K562 (cell line): ENCODE measurements at regions not wholly inside any gene's neighbourhood (a gene's known extent, or its start where the extent isn't known, plus 50 kb on each side); places are given as distances from the start of the nearest gene placed in this dataset.

Source experiments
- ATAC-seq: fragments of 200-7000 bp; cut with Tn5 transposase; 3 replicates; pipeline ENCODE4 v1.9.1; 2020; ENCODE audit warnings: moderate library complexity
- BruUV-seq: library from RNA; stranded (reverse); fragments of 400-500 nt; replicated peaks from 2 replicates; lab custom pipeline; 2021; lab: Mats Ljungman, UMichigan
- CTCF ChIA-PET: fragments of 300-600 bp; formaldehyde crosslinking; extraction: SDS; loops from one replicate; lab custom pipeline; 2021; ENCODE audit warnings: low intra/inter-chr PET ratio; lab: Yijun Ruan, JAX
- POLR2A ChIA-PET: fragments of 300-600, 350-650 bp; sonication (Branson Sonifier 250); formaldehyde crosslinking; extraction: SDS; loops from one replicate; lab custom pipeline; 2021; ENCODE audit warnings: antibody characterized with exemption, inconsistent platforms; lab: Yijun Ruan, JAX
- DNase-seq, 4 experiments: peaks; one replicate each; pipeline versions ENCODE4 v3.0.0 to v3.0.0-alpha.2; 2011 to 2018; ENCODE audit warnings: low spot score in 3 of 4, mixed read lengths in 3 of 4; ENCODE audit errors: extremely low read depth in 1 of 4
- FAIRE-seq: peaks from 2 replicates; lab custom pipeline; 2011; peaks lifted over from hg19 to GRCh38; lab: Jason Lieb, UNC
- H2AFZ ChIP-seq: 2 replicates; pipeline ENCODE4 v1.6.0; 2011; ENCODE audit warnings: low read depth, low read length, control low read depth, inconsistent platforms
- H3K27ac ChIP-seq: fragments of 200-600 bp; 3 replicates; pipeline ENCODE4 v1.8.0; 2011; ENCODE audit warnings: low read depth, mild to moderate bottlenecking, control low read depth, inconsistent platforms, low read length, moderate library complexity, mixed read lengths; ENCODE audit errors: extremely low read depth
- H3K27me3 ChIP-seq, 2 experiments: fragments of 300-600 bp in 1 of 2; 2 replicates in 1 of 2; 3 replicates in 1 of 2; pipeline versions ENCODE4 v1.6.0 to v1.8.0; 2011; ENCODE audit warnings: inconsistent platforms in 2 of 2, low read length in 2 of 2, mild to moderate bottlenecking in 1 of 2, mixed read lengths in 1 of 2, moderate library complexity in 1 of 2; ENCODE audit not compliant: control insufficient read depth in 2 of 2, insufficient read depth in 2 of 2
- H3K36me3 ChIP-seq: fragments of 300-600 bp; 3 replicates; pipeline ENCODE4 v1.8.0; 2011; ENCODE audit warnings: mild to moderate bottlenecking, low read length, inconsistent platforms; ENCODE audit not compliant: control insufficient read depth, insufficient read depth
- H3K4me1 ChIP-seq, 2 experiments: fragments of 200-600 bp in 1 of 2; replicated peaks in 1 of 2; 2 replicates in 1 of 2; 3 replicates in 1 of 2; pipeline versions ENCODE4 v1.5.1 to v1.8.0; 2011; ENCODE audit warnings: inconsistent platforms in 2 of 2, low read length in 2 of 2, mild to moderate bottlenecking in 1 of 2, mixed read lengths in 1 of 2, moderate library complexity in 1 of 2; ENCODE audit not compliant: control insufficient read depth in 2 of 2, insufficient read depth in 2 of 2
- H3K4me2 ChIP-seq: 2 replicates; pipeline ENCODE4 v1.6.1; 2011; ENCODE audit warnings: low read length, control low read depth, inconsistent platforms, mixed read lengths; ENCODE audit not compliant: insufficient read depth
- H3K4me3 ChIP-seq: fragments of 200-600 bp; sonication (generic), shearing (Covaris generic); 2 replicates; pipeline ENCODE4 v1.5.1; 2016; ENCODE audit warnings: control low read depth, inconsistent platforms
- H3K79me2 ChIP-seq: fragments of 200-600 bp; 3 replicates; pipeline ENCODE4 v1.8.0; 2011; ENCODE audit warnings: low read length, inconsistent platforms; ENCODE audit not compliant: control insufficient read depth, insufficient read depth
- H3K9ac ChIP-seq, 2 experiments: 2 replicates each; pipeline versions ENCODE4 v1.6.0 to v1.6.1; 2011; ENCODE audit warnings: low read depth in 2 of 2, low read length in 2 of 2, control low read depth in 1 of 2, inconsistent platforms in 1 of 2, mild to moderate bottlenecking in 1 of 2, mixed read lengths in 1 of 2; ENCODE audit not compliant: insufficient read depth in 1 of 2
- H3K9me1 ChIP-seq: one replicate; pipeline ENCODE4 v1.6.0; 2011; ENCODE audit warnings: inconsistent platforms, mild to moderate bottlenecking, low read length, moderate library complexity; ENCODE audit not compliant: control insufficient read depth, insufficient read depth
- H3K9me3 ChIP-seq: replicated peaks from 2 replicates; pipeline ENCODE4 v1.5.1; 2011; ENCODE audit warnings: low read depth, low read length, inconsistent platforms; ENCODE audit not compliant: control insufficient read depth, insufficient read depth
- H4K20me1 ChIP-seq: replicated peaks from 2 replicates; pipeline ENCODE4 v1.6.1; 2011; ENCODE audit warnings: low read length, inconsistent platforms, mixed read lengths; ENCODE audit not compliant: control insufficient read depth, insufficient read depth
- DACH1 ChIP-seq: fragments of 450-650 bp; IDR thresholded peaks from 2 replicates; pipeline ENCODE4 v1.6.1; 2018; ENCODE audit not compliant: partially characterized antibody
- E2F8 ChIP-seq: fragments of 450-650 bp; IDR thresholded peaks from 2 replicates; pipeline ENCODE4 v1.7.1; 2018; ENCODE audit warnings: mild to moderate bottlenecking, low read depth; ENCODE audit not compliant: partially characterized antibody
- GATA2 ChIP-seq: sonication (generic); formaldehyde crosslinking; IDR thresholded peaks from 2 replicates; pipeline ENCODE4 v1.4.0; 2020; ENCODE audit warnings: mild to moderate bottlenecking, missing genetic modification reagents
- PTTG1 ChIP-seq: fragments of 450-650 bp; IDR thresholded peaks from 2 replicates; pipeline ENCODE4 v1.6.1; 2016; ENCODE audit warnings: low read depth, mild to moderate bottlenecking, missing genetic modification characterization, missing compliant biosample characterization
- RHOXF2B ChIP-seq: fragments of 250-450 bp; sonication (Bioruptor Pico); conservative IDR thresholded peaks from 2 replicates; pipeline ENCODE4 v1.5.1; 2021
- SMAD4 ChIP-seq: fragments of 250-450 bp; sonication (Bioruptor Pico); conservative IDR thresholded peaks from 2 replicates; pipeline ENCODE4 v1.8.0; 2021; ENCODE audit warnings: inconsistent platforms, mild to moderate bottlenecking, moderate library complexity
- SMC3 ChIP-seq: conservative IDR thresholded peaks from 2 replicates; pipeline ENCODE4 v1.6.1; 2011; ENCODE audit warnings: low read depth, low read length, improper control_type of control experiment; ENCODE audit not compliant: insufficient read depth
- TEAD4 ChIP-seq, 2 experiments: sonication (generic) in 1 of 2; formaldehyde crosslinking in 1 of 2; IDR thresholded peaks; 2 replicates each; pipeline versions ENCODE4 v1.6.1 to v1.8.0; 2012 to 2022; ENCODE audit warnings: borderline replicate concordance in 1 of 2, inconsistent platforms in 1 of 2, low read length in 1 of 2, mild to moderate bottlenecking in 1 of 2, missing genetic modification reagents in 1 of 2
- TOE1 ChIP-seq, 2 experiments: fragments of 450-650 bp in 1 of 2; sonication (generic) in 1 of 2; formaldehyde crosslinking in 1 of 2; IDR thresholded peaks; 2 replicates each; pipeline versions ENCODE4 v1.7.1 to v1.8.0; 2016 to 2022; ENCODE audit warnings: borderline replicate concordance in 2 of 2, mild to moderate bottlenecking in 2 of 2, antibody characterized with exemption in 1 of 2, inconsistent platforms in 1 of 2, low read depth in 1 of 2, missing genetic modification reagents in 1 of 2, moderate library complexity in 1 of 2
- U2AF1 ChIP-seq: fragments of 200-400 bp; formaldehyde crosslinking; optimal IDR thresholded peaks from 2 replicates; pipeline ENCODE3; 2017; ENCODE audit warnings: mild to moderate bottlenecking, low read depth, low read length, moderate library complexity
- WHSC1 ChIP-seq: IDR thresholded peaks from one replicate; pipeline ENCODE4 v1.6.1; 2012; ENCODE audit warnings: low read length, control low read depth, inconsistent platforms
- ZKSCAN3 ChIP-seq: fragments of 250-450 bp; sonication (Bioruptor Pico); IDR thresholded peaks from 2 replicates; pipeline ENCODE4 v1.4.0; 2020
- ZNF133 ChIP-seq: fragments of 250-450 bp; sonication (Bioruptor Pico); IDR thresholded peaks from 2 replicates; pipeline ENCODE4 v1.4.0; 2020; ENCODE audit warnings: mild to moderate bottlenecking
- ZNF175 ChIP-seq: fragments of 200-800 bp; sonication (Bioruptor generic); IDR thresholded peaks from 2 replicates; pipeline ENCODE4 v1.6.1; 2016; ENCODE audit warnings: low read depth, mild to moderate bottlenecking, missing genetic modification characterization, missing compliant biosample characterization
- ZNF75A ChIP-seq: fragments of 450-650 bp; formaldehyde crosslinking; IDR thresholded peaks from 2 replicates; pipeline ENCODE4 v1.4.0; 2020; ENCODE audit warnings: mild to moderate bottlenecking
- ZNF76 ChIP-seq: fragments of 250-450 bp; sonication (Bioruptor Pico); IDR thresholded peaks from 2 replicates; pipeline ENCODE4 v1.4.0; 2020; ENCODE audit warnings: mild to moderate bottlenecking, moderate library complexity, borderline replicate concordance
- WGBS: fragments of 100-300 bp; shearing (Covaris generic); methylation state at CpG from one replicate; pipeline ENCODE4 v1.1.6; 2016; ENCODE audit warnings: low coverage, mixed read lengths; ENCODE audit not compliant: insufficient coverage; ENCODE audit errors: missing lambda C conversion rate; 5-methylcytosine and 5-hydroxymethylcytosine counted together
- in situ Hi-C: fragments of 300-500 bp; cut with MboI; formaldehyde crosslinking; loops from 4 replicates; pipeline ENCODE4 v1.15.0; 2018; ENCODE audit warnings: inconsistent platforms, mixed read lengths
- intact Hi-C: fragments of 100-400 bp; cut with micrococcal nuclease; formaldehyde crosslinking; loops from 2 replicates; pipeline ENCODE4 v1.14.2; 2022
- TF ChIP-seq, protein P1 (sequence below): sonication (generic); formaldehyde crosslinking; IDR thresholded peaks from 2 replicates; pipeline ENCODE4 v1.8.1; 2023; ENCODE audit warnings: mild to moderate bottlenecking, missing genetic modification reagents

DNA sequence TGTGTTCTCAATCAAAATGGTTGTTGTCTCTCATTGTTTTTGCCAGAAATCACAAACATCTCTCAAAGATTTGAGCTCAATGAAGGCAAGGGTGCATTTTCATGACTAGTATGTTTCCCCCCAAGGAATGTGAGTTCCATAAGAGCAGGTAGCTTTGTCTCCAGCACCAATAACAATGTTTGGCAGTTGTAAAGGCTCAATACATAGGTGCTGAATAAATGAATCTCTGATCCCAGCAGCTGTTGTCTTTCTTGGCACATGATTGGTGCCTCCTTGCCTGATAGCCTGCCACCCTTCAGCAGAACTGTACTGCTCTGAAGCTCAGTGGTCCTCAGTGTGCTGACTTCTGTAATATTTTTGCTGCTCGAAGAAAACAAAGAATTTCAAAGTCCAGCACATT is 103.1 kb upstream of the CDH11 start (continued):
- TF ChIP-seq ZNF175 (CRISPR knock-in tag), result no peak
- no peak for TF ChIP-seq ZNF133 (CRISPR knock-in tag)
- no peak for TF ChIP-seq TOE1 (IDR thresholded peaks at IDR 0.05; ENCODE audit: borderline replicate concordance)
- TF ChIP-seq TOE1 (CRISPR knock-in tag; IDR thresholded peaks at IDR 0.05; ENCODE audit: borderline replicate concordance, low read depth), result no peak
- TF ChIP-seq ZNF75A (CRISPR knock-in tag), result no peak
- TF ChIP-seq ZKSCAN3, result no peak

GRCh38 chr16:65224471-65224870 is 102.6 kb upstream of the CDH11 start:
- no peaks in the 10 kb centered on the region for H3K9me3 ChIP-seq
- no peak overlapping the region for H3K27ac ChIP-seq
- DNase-seq, result no peak
- H3K9me1 ChIP-seq, result no peaks in the 10 kb centered on the region
- no peaks in the 10 kb centered on the region for H3K79me2 ChIP-seq
- in situ Hi-C loops (no loop called here), intact Hi-C loops (no loop called here)
- no peaks in the 10 kb centered on the region for H3K4me1 ChIP-seq
- FAIRE-seq, result no peak
- no peaks in the 10 kb centered on the region for H3K27me3 ChIP-seq
- no peak overlapping the region for H2AFZ ChIP-seq
- no peaks in the 10 kb centered on the region for H3K36me3 ChIP-seq
- no peaks in the 10 kb centered on the region for H4K20me1 ChIP-seq
- BruUV-seq, result no TSS peak
- TF ChIP-seq RHOXF2B, result no peak
- no peak for TF ChIP-seq U2AF1
- no peak for TF ChIP-seq DACH1
- TF ChIP-seq PTTG1 (tag), result no peak
- no peak for TF ChIP-seq SMAD4 (CRISPR knock-in tag)
- TF ChIP-seq ZNF76, result no peak
- TF ChIP-seq WHSC1, result no peak
- TF ChIP-seq TEAD4 (IDR thresholded peaks at IDR 0.05; ENCODE audit: low read length), result no peak
- TF ChIP-seq TEAD4 (CRISPR knock-in tag; IDR thresholded peaks at IDR 0.05; ENCODE audit: borderline replicate concordance), result no peak
- TF ChIP-seq, protein P1, sequence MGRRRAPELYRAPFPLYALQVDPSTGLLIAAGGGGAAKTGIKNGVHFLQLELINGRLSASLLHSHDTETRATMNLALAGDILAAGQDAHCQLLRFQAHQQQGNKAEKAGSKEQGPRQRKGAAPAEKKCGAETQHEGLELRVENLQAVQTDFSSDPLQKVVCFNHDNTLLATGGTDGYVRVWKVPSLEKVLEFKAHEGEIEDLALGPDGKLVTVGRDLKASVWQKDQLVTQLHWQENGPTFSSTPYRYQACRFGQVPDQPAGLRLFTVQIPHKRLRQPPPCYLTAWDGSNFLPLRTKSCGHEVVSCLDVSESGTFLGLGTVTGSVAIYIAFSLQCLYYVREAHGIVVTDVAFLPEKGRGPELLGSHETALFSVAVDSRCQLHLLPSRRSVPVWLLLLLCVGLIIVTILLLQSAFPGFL (CRISPR knock-in tag), result no peak
- no peak for TF ChIP-seq E2F8
- TF ChIP-seq SMC3, result no peak
- TF ChIP-seq GATA2, result no peak
- H3K4me2 ChIP-seq, result no peak overlapping the region
- POLR2A ChIA-PET, result interaction anchor here (0.8 kb wide), 1 partner anchor 1031 kb away, joined by 4 read pairs; no protein-coding TSS in a partner anchor
- CTCF ChIA-PET, result no interaction called here
- H3K4me3 ChIP-seq, result no peak overlapping the region
- 0% methylated on average over 1 of the region's 2 CpGs for WGBS
- no peak overlapping the region for H3K9ac ChIP-seq
- no peak for ATAC-seq
